NCI-H1092 treated with DMSO at 0.1 percent for 48 hours (cell line): ENCODE measurements at regions not wholly inside any gene's neighbourhood (a gene's known extent, or its start where the extent isn't known, plus 50 kb on each side); places are given as distances from the start of the nearest gene placed in this dataset.
"Not testable (repeated sequence)": the region's sequence is repeated elsewhere in the genome, so short reads cannot be mapped to it uniquely, and the experiment has no call there.

Source experiments
- DNase-seq: peaks from one replicate; lab custom pipeline; 2025; lab: John Stamatoyannopoulos, UW

GRCh38 chr20:12946789-12947188 lies 62.0 kb upstream of the SPTLC3 start:
- DNase-seq, result no peak

GRCh38 chr20:12947691-12948090 lies 61.1 kb upstream of the SPTLC3 start:
- no peak for DNase-seq

GRCh38 chr20:12949429-12949980 lies 59.3 kb upstream of the SPTLC3 start:
- DNase-seq, result no peak

- DNase-seq, result not testable (repeated sequence)
Observed at GRCh38 chr20:12954254-12954653, 54.5 kb upstream of the SPTLC3 start.

GRCh38 chr20:12955611-12956010 lies 53.2 kb upstream of the SPTLC3 start:
- no peak for DNase-seq

GRCh38 chr20:12956303-12956702 lies 52.5 kb upstream of the SPTLC3 start:
- DNase-seq, result no peak

DNA sequence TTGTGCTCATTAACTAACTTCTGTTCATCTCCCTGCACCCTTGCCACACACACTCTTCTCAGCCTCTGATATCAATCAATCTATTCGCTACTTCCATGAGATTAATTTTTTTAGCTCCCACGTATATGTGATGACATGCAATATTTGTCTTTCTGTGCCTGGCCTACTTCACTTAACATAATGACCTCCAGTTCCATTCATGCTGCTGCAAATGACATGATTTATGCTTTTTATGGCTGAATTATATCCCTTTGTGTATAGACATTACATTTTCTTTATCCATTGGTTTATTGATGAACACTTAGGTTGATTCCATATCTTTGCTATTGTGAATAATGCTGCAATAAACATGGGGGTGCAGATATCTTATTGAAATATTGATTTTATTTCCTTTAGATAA lies 50.8 kb upstream of the SPTLC3 start:
- no peak for DNase-seq
